CD14-positive monocyte (primary cell): ENCODE measurements at regions not wholly inside any gene's neighbourhood (a gene's known extent, or its start where the extent isn't known, plus 50 kb on each side); places are given as distances from the start of the nearest gene placed in this dataset.

ENCODE experiments used
- DNase-seq, 3 donors: peaks; one replicate each; pipeline ENCODE4 v3.0.0-alpha.2; 2011 to 2022
- H2AFZ ChIP-seq: 2 replicates; pipeline ENCODE4 v1.6.0; 2012; ENCODE audit warnings: mild to moderate bottlenecking, low read depth, low read length, inconsistent platforms; ENCODE audit not compliant: insufficient read depth, poor library complexity, severe bottlenecking
- H3K27ac ChIP-seq, 2 donors: 1 replicate in 1 of 2; 2 replicates in 1 of 2; pipeline ENCODE4 v1.5.1; 2012 to 2013; ENCODE audit warnings: low read length in 2 of 2, control low read depth in 1 of 2, inconsistent platforms in 1 of 2, low read depth in 1 of 2, mild to moderate bottlenecking in 1 of 2
- H3K27me3 ChIP-seq, 2 donors: one replicate each; pipeline versions ENCODE4 v1.6.0 to v1.6.1; 2011 to 2013; ENCODE audit warnings: low read length in 2 of 2; ENCODE audit not compliant: control insufficient read depth in 2 of 2, insufficient read depth in 2 of 2
- H3K36me3 ChIP-seq, 2 donors: replicated peaks in 1 of 2; 1 replicate in 1 of 2; 2 replicates in 1 of 2; pipeline versions ENCODE4 v1.5.1 to v1.6.1; 2012 to 2013; ENCODE audit warnings: low read length in 2 of 2, control low read depth in 1 of 2, inconsistent platforms in 1 of 2, mild to moderate bottlenecking in 1 of 2; ENCODE audit not compliant: insufficient read depth in 2 of 2, control insufficient read depth in 1 of 2
- H3K4me1 ChIP-seq, 2 donors: 1 replicate in 1 of 2; 2 replicates in 1 of 2; pipeline versions ENCODE4 v1.5.1 to v1.6.1; 2012 to 2013; ENCODE audit warnings: low read length in 2 of 2, control low read depth in 1 of 2, inconsistent platforms in 1 of 2, mild to moderate bottlenecking in 1 of 2, moderate library complexity in 1 of 2; ENCODE audit not compliant: insufficient read depth in 2 of 2, control insufficient read depth in 1 of 2
- H3K4me2 ChIP-seq: replicated peaks from 2 replicates; pipeline ENCODE3; 2012; ENCODE audit warnings: low read length, moderate library complexity, mild to moderate bottlenecking; ENCODE audit not compliant: poor library complexity, severe bottlenecking; ENCODE audit errors: extremely low read depth
- H3K4me3 ChIP-seq, 3 experiments: fragments of 200-600 bp in 1 of 3; sonication (generic) in 1 of 3; replicated peaks in 1 of 3; 1 replicate in 2 of 3; 2 replicates in 1 of 3; pipeline ENCODE4 v1.5.1; 2011 to 2013; ENCODE audit warnings: low read length in 3 of 3, mild to moderate bottlenecking in 3 of 3, control low read depth in 2 of 3, low read depth in 2 of 3, inconsistent platforms in 1 of 3, moderate library complexity in 1 of 3
- H3K79me2 ChIP-seq: 2 replicates; pipeline ENCODE4 v1.6.0; 2012; ENCODE audit warnings: mild to moderate bottlenecking, control low read depth, inconsistent platforms, low read length, moderate library complexity; ENCODE audit not compliant: insufficient read depth
- H3K9ac ChIP-seq: 2 replicates; pipeline ENCODE4 v1.6.0; 2017; ENCODE audit warnings: low read length, mild to moderate bottlenecking; ENCODE audit not compliant: insufficient read depth, poor library complexity, severe bottlenecking
- H3K9me3 ChIP-seq, 2 donors: replicated peaks in 1 of 2; 1 replicate in 1 of 2; 2 replicates in 1 of 2; pipeline versions ENCODE4 v1.5.1 to v1.6.1; 2012 to 2013; ENCODE audit warnings: low read length in 2 of 2, control low read depth in 1 of 2; ENCODE audit not compliant: control insufficient read depth in 1 of 2, insufficient read depth in 1 of 2
- H4K20me1 ChIP-seq: 2 replicates; pipeline ENCODE4 v1.6.0; 2012; ENCODE audit warnings: mild to moderate bottlenecking, low read length, control low read depth, moderate library complexity; ENCODE audit not compliant: insufficient read depth
- H3K27ac Mint-ChIP-seq, 7 donors: one replicate each; pipeline ENCODE4 v1.8.0; 2020; ENCODE audit warnings: mild to moderate bottlenecking in 7 of 7, mixed read lengths in 7 of 7, moderate library complexity in 6 of 7, inconsistent platforms in 2 of 7
- H3K27me3 Mint-ChIP-seq, 3 donors: one replicate each; pipeline ENCODE4 v1.8.0; 2021 to 2022; ENCODE audit warnings: low read depth in 3 of 3, mild to moderate bottlenecking in 3 of 3, mixed read lengths in 3 of 3, moderate library complexity in 3 of 3, inconsistent platforms in 1 of 3
- H3K36me3 Mint-ChIP-seq, 2 donors: one replicate each; pipeline ENCODE4 v1.8.0; 2020; ENCODE audit warnings: mixed read lengths in 2 of 2, inconsistent platforms in 1 of 2, mild to moderate bottlenecking in 1 of 2
- H3K4me1 Mint-ChIP-seq: one replicate; pipeline ENCODE4 v1.8.0; 2020; ENCODE audit warnings: mild to moderate bottlenecking, mixed read lengths
- H3K4me3 Mint-ChIP-seq, 2 donors: one replicate each; pipeline ENCODE4 v1.8.0; 2020; ENCODE audit warnings: mild to moderate bottlenecking in 2 of 2, mixed read lengths in 2 of 2, moderate library complexity in 1 of 2
- H3K9me3 Mint-ChIP-seq, 7 donors: one replicate each; pipeline ENCODE4 v1.8.0; 2020 to 2022; ENCODE audit warnings: mixed read lengths in 7 of 7, mild to moderate bottlenecking in 6 of 7, moderate library complexity in 6 of 7, inconsistent platforms in 2 of 7
- WGBS: methylation state at CpG from one replicate; pipeline ENCODE4 v1.1.5; 2013; ENCODE audit warnings: missing lambda C conversion rate; ENCODE audit not compliant: insufficient coverage; 5-methylcytosine and 5-hydroxymethylcytosine counted together
- intact Hi-C, 2 donors: fragments of 100-400 bp; cut with micrococcal nuclease; formaldehyde crosslinking; loops; one replicate each; pipeline versions ENCODE4 v1.15.0 to v1.15.1; 2023
- TF ChIP-seq, protein P1 (sequence below): fragments of 200-600 bp; IDR thresholded peaks from one replicate; pipeline ENCODE4 v1.8.0; 2022; ENCODE audit warnings: antibody characterized with exemption, mild to moderate bottlenecking

GRCh38 chr18:39945076-39945475 lies 2010.0 kb upstream of the PIK3C3 start:
- DNase-seq, result no peak
- H3K4me3 Mint-ChIP-seq, result no peak overlapping the region
- Histone ChIP-seq H4K20me1 (no peaks in the 10 kb centered on the region), H3K9me3 (no peaks in the 10 kb centered on the region), H3K36me3 (no peaks in the 10 kb centered on the region), H3K27ac (no peak overlapping the region), H3K4me2 (no peak overlapping the region), H3K9ac (no peak overlapping the region), H3K4me3 (no peak overlapping the region), H3K4me1 (no peaks in the 10 kb centered on the region), H2AFZ (no peak overlapping the region), H3K79me2 (no peaks in the 10 kb centered on the region), H3K27me3 (no peaks in the 10 kb centered on the region)
- H3K27ac Mint-ChIP-seq, result no peak overlapping the region
- TF ChIP-seq, protein P1, sequence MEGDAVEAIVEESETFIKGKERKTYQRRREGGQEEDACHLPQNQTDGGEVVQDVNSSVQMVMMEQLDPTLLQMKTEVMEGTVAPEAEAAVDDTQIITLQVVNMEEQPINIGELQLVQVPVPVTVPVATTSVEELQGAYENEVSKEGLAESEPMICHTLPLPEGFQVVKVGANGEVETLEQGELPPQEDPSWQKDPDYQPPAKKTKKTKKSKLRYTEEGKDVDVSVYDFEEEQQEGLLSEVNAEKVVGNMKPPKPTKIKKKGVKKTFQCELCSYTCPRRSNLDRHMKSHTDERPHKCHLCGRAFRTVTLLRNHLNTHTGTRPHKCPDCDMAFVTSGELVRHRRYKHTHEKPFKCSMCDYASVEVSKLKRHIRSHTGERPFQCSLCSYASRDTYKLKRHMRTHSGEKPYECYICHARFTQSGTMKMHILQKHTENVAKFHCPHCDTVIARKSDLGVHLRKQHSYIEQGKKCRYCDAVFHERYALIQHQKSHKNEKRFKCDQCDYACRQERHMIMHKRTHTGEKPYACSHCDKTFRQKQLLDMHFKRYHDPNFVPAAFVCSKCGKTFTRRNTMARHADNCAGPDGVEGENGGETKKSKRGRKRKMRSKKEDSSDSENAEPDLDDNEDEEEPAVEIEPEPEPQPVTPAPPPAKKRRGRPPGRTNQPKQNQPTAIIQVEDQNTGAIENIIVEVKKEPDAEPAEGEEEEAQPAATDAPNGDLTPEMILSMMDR, result no peak
- intact Hi-C loops, result no loop called here
- no peaks in the 10 kb centered on the region for H3K4me1 Mint-ChIP-seq
- whole genome bisulfite sequencing, result 60% methylated on average over 1 of the region's 2 CpGs
- no peaks in the 10 kb centered on the region for H3K36me3 Mint-ChIP-seq
- peaks cover 0 to 2% (median 0%) of the 10 kb centered on the region in 3 donors for H3K27me3 Mint-ChIP-seq
- peaks cover 0 to 7% (median 2%) of the 10 kb centered on the region in 7 donors for H3K9me3 Mint-ChIP-seq

- no peak overlapping the region for H3K27ac Mint-ChIP-seq
- Histone ChIP-seq H4K20me1 (no peaks in the 10 kb centered on the region), H3K4me2 (no peak overlapping the region), H3K79me2 (no peaks in the 10 kb centered on the region), H3K27me3 (no peaks in the 10 kb centered on the region), H2AFZ (no peak overlapping the region), H3K4me3 (no peak overlapping the region), H3K4me1 (no peaks in the 10 kb centered on the region), H3K27ac (no peak overlapping the region), H3K9me3 (no peaks in the 10 kb centered on the region), H3K9ac (no peak overlapping the region), H3K36me3 (no peaks in the 10 kb centered on the region)
- DNase-seq, result no peak
- H3K4me1 Mint-ChIP-seq, result no peaks in the 10 kb centered on the region
- no peaks in the 10 kb centered on the region for H3K36me3 Mint-ChIP-seq
- peaks cover 0 to 2% (median 0%) of the 10 kb centered on the region in 3 donors for H3K27me3 Mint-ChIP-seq
- TF ChIP-seq, protein P1, result no peak
- intact Hi-C loops, result no loop called here
- peaks cover 0 to 7% (median 2%) of the 10 kb centered on the region in 7 donors for H3K9me3 Mint-ChIP-seq
- 100% methylated on average over 1 of the region's 2 CpGs for WGBS
- no peak overlapping the region for H3K4me3 Mint-ChIP-seq
Measured at GRCh38 chr18:39942702-39943101, 2012.3 kb upstream of the PIK3C3 start.
